ENCODE measurements at regions not wholly inside any gene's neighbourhood (a gene's known extent, or its start where the extent isn't known, plus 50 kb on each side); places are given as distances from the start of the nearest gene placed in this dataset.

GRCh38 chr2:156158808-156159207 is 173.7 kb downstream of the NR4A2 start:
- TF ChIP-seq TARDBP (IDR thresholded peaks at IDR 0.05), result no peak
- TF ChIP-seq ARNT (IDR thresholded peaks at IDR 0.05), result no peak
- TF ChIP-seq BHLHE40 (IDR thresholded peaks at IDR 0.05; ENCODE audit: borderline replicate concordance), result no peak
- no peak for TF ChIP-seq SUZ12 (IDR thresholded peaks at IDR 0.05)
